ENCODE measurements at regions not wholly inside any gene's neighbourhood (a gene's known extent, or its start where the extent isn't known, plus 50 kb on each side); places are given as distances from the start of the nearest gene placed in this dataset.
"Not testable (repeated sequence)": the region's sequence is repeated elsewhere in the genome, so short reads cannot be mapped to it uniquely, and the experiment has no call there.

- H2AFZ ChIP-seq (ENCODE audit: low read length): no peak overlapping the region
- TF ChIP-seq CTCF (IDR thresholded peaks at IDR 0.05; ENCODE audit: extremely low read depth, low read depth, low read length): no peak
- H3K27ac ChIP-seq (ENCODE audit: low read depth, low read length): no peak overlapping the region
- no peak overlapping the region for H3K4me3 ChIP-seq (ENCODE audit: insufficient read depth, low read length)
- H3K4me1 ChIP-seq (ENCODE audit: insufficient read depth, low read length): no peaks in the 10 kb centered on the region
- no peaks in the 10 kb centered on the region for H3K36me3 ChIP-seq (ENCODE audit: insufficient read depth, low read length)
- DNase-seq (ENCODE audit: insufficient read length, low spot score, missing footprints): no peak
- H3K79me2 ChIP-seq (ENCODE audit: insufficient read depth, low read length): no peaks in the 10 kb centered on the region
- H3K4me2 ChIP-seq (ENCODE audit: insufficient read depth, low read length): no peak overlapping the region
- peaks cover 13% of the 10 kb centered on the region for H3K27me3 ChIP-seq (ENCODE audit: insufficient read depth, low read length)
- no peaks in the 10 kb centered on the region for H3K9me3 ChIP-seq (ENCODE audit: low read depth, low read length)
- H4K20me1 ChIP-seq (ENCODE audit: insufficient read depth, low read length): no peaks in the 10 kb centered on the region
Observed at GRCh38 chr5:171549274-171549673, 129.8 kb downstream of the FGF18 start.

GRCh38 chr5:171553817-171554216, 134.4 kb downstream of the FGF18 start:
- H3K27me3 ChIP-seq (ENCODE audit: insufficient read depth, low read length): peaks cover 14% of the 10 kb centered on the region
- not testable (repeated sequence) for H2AFZ ChIP-seq (ENCODE audit: low read length); H3K79me2 ChIP-seq (ENCODE audit: insufficient read depth, low read length); H4K20me1 ChIP-seq (ENCODE audit: insufficient read depth, low read length); H3K9me3 ChIP-seq (ENCODE audit: low read depth, low read length); DNase-seq (ENCODE audit: insufficient read length, low spot score, missing footprints); H3K27ac ChIP-seq (ENCODE audit: low read depth, low read length); H3K4me3 ChIP-seq (ENCODE audit: insufficient read depth, low read length); H3K4me1 ChIP-seq (ENCODE audit: insufficient read depth, low read length); H3K4me2 ChIP-seq (ENCODE audit: insufficient read depth, low read length); H3K36me3 ChIP-seq (ENCODE audit: insufficient read depth, low read length)

GRCh38 chr5:171555160-171555559, 135.7 kb downstream of the FGF18 start:
- Histone ChIP-seq H3K79me2 (ENCODE audit: insufficient read depth, low read length) (no peaks in the 10 kb centered on the region), H3K4me1 (ENCODE audit: insufficient read depth, low read length) (no peaks in the 10 kb centered on the region), H3K27ac (ENCODE audit: low read depth, low read length) (no peak overlapping the region), H3K27me3 (ENCODE audit: insufficient read depth, low read length) (peaks cover 9% of the 10 kb centered on the region), H2AFZ (ENCODE audit: low read length) (no peak overlapping the region), H3K36me3 (ENCODE audit: insufficient read depth, low read length) (no peaks in the 10 kb centered on the region), H3K4me2 (ENCODE audit: insufficient read depth, low read length) (no peak overlapping the region), H3K9me3 (ENCODE audit: low read depth, low read length) (no peaks in the 10 kb centered on the region), H3K4me3 (ENCODE audit: insufficient read depth, low read length) (no peak overlapping the region), H4K20me1 (ENCODE audit: insufficient read depth, low read length) (no peaks in the 10 kb centered on the region)
- TF ChIP-seq CTCF (IDR thresholded peaks at IDR 0.05; ENCODE audit: extremely low read depth, low read depth, low read length): no peak
- no peak for DNase-seq (ENCODE audit: insufficient read length, low spot score, missing footprints)

GRCh38 chr5:171562822-171563221, 143.4 kb downstream of the FGF18 start:
- no peak overlapping the region for H3K4me2 ChIP-seq (ENCODE audit: insufficient read depth, low read length)
- H3K79me2 ChIP-seq (ENCODE audit: insufficient read depth, low read length): no peaks in the 10 kb centered on the region
- no peak for TF ChIP-seq CTCF (IDR thresholded peaks at IDR 0.05; ENCODE audit: extremely low read depth, low read depth, low read length)
- no peak overlapping the region for H3K4me3 ChIP-seq (ENCODE audit: insufficient read depth, low read length)
- H3K4me1 ChIP-seq (ENCODE audit: insufficient read depth, low read length): no peaks in the 10 kb centered on the region
- H3K27ac ChIP-seq (ENCODE audit: low read depth, low read length): no peak overlapping the region
- H3K27me3 ChIP-seq (ENCODE audit: insufficient read depth, low read length): peaks cover 4% of the 10 kb centered on the region
- H3K9me3 ChIP-seq (ENCODE audit: low read depth, low read length): no peaks in the 10 kb centered on the region
- DNase-seq (ENCODE audit: insufficient read length, low spot score, missing footprints): no peak
- no peaks in the 10 kb centered on the region for H3K36me3 ChIP-seq (ENCODE audit: insufficient read depth, low read length)
- no peaks in the 10 kb centered on the region for H4K20me1 ChIP-seq (ENCODE audit: insufficient read depth, low read length)
- no peak overlapping the region for H2AFZ ChIP-seq (ENCODE audit: low read length)
